GM21529 (cell line): ENCODE measurements at regions not wholly inside any gene's neighbourhood (a gene's known extent, or its start where the extent isn't known, plus 50 kb on each side); places are given as distances from the start of the nearest gene placed in this dataset.
"Not testable (repeated sequence)": the region's sequence is repeated elsewhere in the genome, so short reads cannot be mapped to it uniquely, and the experiment has no call there.

ENCODE experiments used
- ATAC-seq: cut with Tn5 transposase; IDR thresholded peaks from one replicate; pipeline ENCODE4 v1.9.1; 2021; ENCODE audit not compliant: unreplicated experiment

DNA sequence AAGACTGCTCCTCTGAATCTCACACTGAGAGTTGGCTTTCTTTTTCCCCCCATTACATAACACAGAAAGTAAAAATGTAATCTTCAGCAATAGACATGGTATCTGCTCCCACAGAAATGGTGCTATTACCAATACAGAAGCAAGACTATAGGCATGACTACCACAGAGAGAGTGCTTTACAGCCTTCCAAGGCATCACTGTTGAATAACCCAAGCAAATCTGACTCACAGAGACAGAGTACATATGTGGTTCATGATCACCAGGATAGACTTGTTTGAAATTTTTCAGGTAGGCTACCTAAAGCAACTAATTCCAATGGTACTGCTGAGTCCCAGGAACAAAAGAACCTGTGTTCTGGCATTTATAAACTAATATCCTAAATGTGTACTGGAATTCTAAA is 1373.4 kb upstream of the C9orf72 start:
- ATAC-seq, result no peak

DNA sequence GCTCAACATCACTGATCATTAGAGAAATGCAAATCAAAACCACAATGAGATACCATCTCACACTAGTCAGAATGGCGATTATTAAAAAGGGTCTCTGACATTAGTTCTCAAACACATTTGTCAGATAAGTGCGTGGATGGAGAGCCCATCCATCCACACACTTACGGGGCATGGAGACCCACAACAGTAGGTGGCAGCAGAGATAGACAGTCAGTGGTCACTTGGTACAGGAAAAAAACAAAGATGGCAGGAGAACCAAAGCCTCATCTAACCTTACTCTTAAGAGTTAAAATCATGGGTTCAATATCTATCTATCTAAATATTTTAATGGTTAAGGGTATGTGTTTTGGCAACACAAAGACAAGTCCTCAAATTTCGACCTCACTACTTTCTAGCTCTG is 1378.7 kb upstream of the C9orf72 start:
- no peak for ATAC-seq

DNA sequence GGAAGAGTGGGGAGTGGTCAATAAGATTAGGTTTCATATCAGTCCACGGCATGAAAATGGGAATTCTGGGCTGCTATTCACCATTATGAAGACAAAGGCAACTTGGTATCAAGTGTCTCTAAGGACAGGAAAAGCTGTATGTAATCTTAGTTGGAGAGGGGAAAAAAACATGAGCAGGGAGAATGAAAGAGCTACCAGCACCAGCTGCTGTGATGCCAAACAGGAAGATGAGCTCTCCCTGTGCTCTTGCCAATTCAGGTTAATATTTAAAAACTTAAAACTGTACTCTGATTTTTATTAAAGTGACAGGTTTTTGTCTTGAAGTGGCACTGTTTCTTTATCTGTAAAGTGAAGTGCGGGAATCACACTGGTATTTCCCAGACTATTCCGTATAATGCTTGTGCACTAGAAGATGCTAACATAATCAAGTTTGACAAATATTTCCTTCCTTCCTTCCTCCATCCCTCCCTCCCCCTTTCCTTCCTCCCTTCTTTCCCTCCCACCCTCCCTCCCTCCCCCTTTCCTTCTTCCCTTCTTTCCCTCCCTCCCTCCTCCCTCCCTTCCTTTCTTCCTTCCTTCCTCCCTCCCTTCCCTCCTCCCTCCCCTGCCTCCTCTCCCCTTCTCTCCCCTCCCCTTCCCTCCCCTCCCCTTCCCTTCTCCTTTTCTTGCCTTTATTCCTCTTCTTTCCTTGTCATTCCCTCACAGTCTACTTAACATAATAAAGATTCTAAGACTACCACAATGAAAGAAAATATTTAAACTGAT is 1383.0 kb upstream of the C9orf72 start:
- ATAC-seq, result no peak

DNA sequence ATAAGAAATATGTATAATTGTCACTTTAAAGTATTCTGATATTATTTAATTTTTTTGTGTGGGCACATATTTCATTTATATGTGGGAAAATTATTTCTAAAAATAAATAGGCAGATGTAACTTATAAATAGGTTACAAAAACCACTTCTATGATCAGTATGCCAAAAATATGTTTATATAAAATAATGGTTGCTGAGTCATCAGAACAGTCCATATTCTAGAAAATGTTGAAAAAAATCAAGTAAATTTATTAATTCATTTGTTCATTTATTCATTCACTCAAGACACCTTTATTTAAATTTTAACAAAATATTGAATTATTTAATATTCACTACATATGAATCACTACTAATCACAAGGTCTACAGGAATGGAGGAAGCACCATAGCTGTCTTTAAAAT is 1387.3 kb upstream of the C9orf72 start:
- ATAC-seq, result no peak

DNA sequence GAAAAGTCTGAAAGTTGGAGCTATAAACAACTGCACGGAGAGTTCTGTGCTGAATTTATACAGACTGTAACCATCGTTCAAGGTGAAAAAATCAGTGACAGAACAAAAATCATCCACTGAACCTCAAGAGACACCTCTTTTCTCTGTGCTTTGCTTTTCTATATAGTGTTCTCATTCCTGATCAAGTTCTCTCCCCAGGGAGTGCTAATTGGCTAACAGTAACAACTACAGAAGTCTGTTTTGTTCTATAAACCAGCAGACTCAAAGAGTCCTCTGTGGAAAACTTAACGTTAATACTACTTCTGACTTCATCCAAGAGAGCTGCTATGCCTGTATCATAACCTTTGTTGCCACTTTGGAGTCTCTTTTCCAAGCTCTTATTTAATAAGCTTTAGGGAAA is 1388.3 kb upstream of the C9orf72 start:
- ATAC-seq, result no peak

DNA sequence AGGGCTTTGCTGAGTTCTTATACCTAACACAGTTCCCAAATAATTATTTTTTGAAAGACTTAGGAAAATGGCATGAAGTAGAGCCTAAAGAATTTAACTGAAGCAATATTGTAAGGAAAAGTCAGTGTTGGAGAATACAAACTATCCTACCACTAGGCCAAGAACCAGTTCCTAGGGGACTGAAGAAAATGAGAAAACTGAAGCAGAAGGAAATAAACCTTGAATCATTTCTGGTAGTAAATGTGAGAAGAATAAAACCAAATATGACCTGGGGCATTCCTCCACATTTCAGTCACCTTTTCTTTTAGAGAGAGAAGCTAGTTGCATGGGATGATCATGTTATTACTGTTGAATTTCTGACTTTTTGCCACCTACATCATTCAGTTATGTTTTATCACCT is 1393.9 kb upstream of the C9orf72 start:
- ATAC-seq, result no peak

DNA sequence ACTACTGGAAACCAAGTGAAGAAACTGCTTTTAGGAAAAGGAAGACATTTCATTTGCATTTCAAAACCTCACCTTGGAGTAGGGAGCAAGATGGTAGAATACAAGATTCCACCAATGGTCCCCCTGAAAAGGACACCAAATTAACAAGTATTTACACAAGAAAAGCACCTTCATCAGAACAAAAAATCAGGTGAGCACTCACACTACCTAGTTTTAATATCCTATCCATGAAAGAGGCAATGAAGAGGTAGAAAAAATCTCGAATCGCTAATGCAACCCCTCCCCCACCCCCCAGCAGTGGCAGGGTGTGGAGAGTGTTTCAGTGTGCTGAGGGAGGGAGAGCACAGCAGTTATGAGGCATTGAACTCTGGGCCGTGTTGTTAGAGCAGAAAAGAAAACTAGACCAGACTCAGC is 1397.0 kb upstream of the C9orf72 start:
- no peak for ATAC-seq

DNA sequence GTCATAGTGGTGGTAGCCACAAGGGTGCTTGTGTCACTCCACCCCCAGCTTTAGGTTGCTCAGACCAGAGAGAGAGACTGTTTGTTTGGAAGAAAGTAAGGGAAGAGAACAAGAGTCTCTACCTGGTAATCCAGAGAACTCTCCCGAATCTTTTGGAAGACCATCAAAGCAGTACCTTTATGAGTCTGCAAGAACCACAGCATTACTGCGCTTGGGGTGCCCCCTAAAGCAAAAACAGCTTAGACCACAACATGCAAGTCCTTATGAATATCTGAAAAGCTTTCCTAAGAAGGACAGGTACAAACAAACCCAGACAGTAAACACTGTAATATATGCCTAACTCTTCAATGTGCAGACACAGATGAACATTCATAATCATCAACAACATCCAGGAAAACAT is 1398.6 kb upstream of the C9orf72 start:
- no peak for ATAC-seq

DNA sequence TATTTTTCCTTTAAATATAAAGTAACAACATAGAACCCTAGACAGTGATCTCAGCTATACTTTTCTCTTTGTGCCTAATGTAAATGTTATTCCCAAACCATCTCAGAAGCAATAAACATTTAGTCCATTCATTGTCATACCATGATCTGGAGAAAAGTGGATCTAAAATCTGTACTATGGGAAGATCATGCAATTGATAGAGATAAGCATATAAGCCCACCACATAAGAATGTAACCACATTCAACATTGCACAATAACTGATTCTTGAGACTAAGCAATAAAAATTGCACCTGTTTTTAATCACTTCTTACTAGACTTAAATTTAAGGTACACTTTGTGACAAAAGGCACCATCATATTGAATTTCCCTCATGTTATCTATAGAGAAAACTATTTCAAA is 1403.0 kb upstream of the C9orf72 start:
- no peak for ATAC-seq

DNA sequence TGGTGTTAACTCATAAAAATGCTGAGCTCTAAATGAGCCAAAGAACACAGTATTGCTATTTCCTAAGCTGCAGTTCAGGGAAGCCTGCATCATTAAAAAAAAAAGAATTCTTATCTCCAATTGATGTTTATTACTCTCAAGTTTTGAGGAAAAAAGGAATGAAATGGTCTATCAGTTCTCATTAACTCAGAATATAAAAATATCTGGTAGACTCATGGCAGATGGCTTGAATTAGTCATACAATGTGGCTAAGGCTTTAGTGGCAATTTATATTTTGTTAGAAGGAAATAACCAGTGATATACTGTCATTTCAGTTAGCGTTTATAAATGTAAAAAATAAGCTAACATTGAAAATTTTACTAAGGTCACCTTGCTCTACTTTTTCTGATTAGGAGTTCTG is 1403.4 kb upstream of the C9orf72 start:
- ATAC-seq, result no peak

DNA sequence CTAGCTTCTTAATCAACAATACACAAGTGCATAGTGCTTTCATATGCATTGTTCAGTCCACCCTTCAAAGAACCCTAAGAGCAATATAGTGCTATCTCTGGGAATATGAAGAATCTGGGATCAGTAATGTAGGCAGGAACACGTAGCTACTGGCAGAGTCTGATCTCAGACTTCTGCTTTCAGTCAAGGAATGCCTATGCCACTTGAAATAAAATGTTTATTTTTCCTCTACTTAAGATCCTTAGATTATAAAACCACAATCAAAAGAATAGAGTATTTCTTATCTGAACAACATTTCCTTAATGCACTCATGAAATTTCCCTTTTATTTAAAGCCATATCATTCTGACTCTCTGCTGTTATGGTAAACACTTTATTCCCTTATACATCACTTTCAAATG is 1407.8 kb upstream of the C9orf72 start:
- no peak for ATAC-seq

DNA sequence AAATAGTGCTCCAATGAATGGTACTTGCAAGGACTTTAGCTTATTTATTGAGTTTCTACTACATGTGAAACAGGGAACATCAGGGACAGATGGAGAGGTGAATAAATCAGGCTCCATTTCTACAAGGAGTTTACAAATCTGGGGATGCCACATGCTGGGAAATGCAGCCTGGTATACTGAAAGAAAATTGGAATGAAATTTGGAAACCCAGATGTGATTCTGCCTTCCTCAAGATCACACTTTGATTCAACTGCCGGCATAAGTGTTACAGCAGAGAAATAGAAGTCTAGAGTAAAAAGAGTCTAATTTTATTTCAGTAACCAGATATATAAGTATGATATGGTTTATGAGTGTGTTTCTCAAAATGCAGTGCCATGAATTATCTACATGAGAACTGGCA is 1408.4 kb upstream of the C9orf72 start:
- ATAC-seq, result no peak

DNA sequence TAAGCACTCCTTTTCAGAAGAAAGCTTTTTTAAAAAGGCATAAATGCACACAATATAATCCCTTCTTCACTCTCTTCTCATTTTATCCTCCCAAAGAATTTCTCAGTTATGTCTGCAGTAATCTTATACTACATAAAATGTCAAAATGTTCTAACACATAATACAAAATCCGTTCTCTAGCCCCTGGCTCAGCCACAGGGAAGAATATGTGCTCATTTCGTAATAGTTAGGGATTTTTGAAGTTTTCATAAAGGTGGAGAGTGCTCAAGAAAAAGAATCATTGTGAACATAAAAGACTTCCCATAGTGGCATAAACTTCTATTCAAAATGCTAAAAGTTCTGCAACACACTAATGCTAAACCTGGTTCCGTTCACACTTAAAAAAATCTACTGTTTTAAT is 1410.7 kb upstream of the C9orf72 start:
- no peak for ATAC-seq

DNA sequence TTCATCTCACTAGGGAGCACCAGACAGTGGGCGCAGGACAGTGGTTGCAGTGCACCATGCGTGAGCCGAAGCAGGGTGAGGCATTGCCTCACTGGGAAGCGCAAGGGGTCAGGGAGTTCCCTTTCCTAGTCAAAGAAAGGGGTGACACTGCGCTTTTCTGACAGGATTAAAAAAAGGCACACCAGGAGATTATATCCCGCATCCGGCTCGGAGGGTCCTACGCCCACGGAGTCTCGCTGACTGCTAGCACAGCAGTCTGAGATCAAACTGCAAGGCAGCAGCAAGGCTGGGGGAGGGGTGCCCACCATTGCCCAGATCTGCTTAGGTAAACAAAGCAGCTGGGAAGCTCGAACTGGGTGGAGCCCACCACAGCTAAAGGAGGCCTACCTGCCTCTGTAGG is 1416.7 kb upstream of the C9orf72 start:
- not testable (repeated sequence) for ATAC-seq

DNA sequence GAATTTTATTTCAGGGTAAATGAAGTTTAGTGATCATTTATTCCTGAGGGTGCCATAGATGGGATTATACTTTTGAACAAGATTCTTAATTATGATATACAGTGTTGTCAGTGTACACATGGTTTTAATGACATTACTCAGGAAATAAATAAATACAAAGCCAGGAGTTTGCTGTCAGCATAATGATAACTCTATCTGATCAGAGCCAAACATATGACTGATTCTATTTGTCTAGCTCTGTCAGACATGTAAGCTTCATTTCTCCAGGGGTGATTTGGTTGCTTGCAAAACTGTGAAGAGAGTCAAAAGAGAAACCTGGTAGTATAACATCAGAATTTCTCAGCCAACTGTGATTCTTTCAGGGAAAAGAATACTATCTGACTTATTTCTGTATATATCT is 1425.8 kb upstream of the C9orf72 start:
- no peak for ATAC-seq

DNA sequence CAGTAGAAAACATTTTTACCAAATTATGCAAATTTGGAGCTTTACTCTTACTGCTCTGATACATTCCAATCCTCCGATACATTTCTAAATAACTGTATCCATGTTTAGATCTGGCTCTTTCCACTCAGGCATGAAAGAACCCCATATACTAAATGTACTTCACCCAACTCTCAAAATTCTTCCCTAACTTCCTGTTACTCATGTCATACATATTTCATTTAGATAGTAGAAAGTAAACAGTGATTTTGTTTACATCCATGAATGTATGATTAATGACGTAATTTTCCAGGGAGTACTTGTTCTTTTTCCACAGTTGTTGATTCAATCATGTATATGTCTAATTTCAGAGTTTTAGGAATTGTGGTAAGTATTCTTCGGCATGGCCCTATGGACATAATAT is 1426.5 kb upstream of the C9orf72 start:
- ATAC-seq, result no peak

DNA sequence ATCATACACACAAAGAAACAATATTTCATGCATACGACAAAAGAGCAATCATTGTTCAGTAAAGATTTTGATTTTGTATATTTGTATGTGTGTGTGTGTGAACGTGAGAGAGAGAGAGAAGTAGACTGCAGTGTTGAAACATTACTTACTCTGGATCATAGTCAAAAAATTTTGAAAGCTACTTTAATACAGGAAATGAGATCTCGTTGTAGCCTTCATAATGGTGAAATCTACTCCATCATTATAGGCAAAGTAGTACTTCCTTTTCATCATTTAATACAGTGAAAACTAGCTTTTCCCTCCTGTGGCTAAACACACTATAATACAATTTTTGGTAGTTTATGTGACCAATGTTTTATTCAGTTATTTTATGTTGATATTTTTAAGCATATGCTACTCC is 1427.7 kb upstream of the C9orf72 start:
- ATAC-seq, result no peak

DNA sequence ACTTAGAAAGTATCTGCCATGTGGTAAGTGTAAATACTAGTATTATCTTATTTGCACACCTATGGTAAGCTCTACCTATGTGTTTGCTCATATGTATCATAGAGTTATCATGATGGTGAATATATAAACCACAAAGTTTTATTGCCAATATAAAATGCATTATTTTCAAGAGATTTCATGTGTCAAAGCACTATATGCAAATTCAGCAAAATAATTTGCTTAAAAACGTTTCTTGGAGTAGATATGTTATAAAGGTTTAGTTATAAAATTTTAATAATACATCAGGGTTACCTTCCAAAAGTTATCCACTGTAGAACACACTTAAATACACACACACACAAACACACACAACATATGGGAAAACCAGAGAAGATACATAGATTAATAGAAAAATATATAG is 1431.7 kb upstream of the C9orf72 start:
- ATAC-seq, result no peak

DNA sequence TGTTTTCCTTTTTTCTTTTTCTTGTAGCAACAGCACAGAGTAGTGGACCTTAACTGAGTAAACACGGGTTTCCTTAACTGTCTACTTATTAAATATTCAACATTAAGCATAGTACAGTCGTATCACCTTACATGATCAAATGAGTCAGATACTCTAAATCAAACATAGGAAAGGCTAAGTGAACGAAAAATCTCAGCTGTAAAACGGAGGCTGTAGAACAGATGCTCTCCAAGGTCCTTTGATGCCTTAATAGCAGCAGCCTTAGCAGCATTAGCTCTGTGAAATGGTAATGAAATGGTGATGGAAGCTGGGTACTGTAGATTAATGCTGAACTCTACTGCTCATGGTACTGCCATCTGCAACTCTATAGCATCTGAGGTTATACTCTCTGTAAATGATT is 1433.3 kb upstream of the C9orf72 start:
- no peak for ATAC-seq

DNA sequence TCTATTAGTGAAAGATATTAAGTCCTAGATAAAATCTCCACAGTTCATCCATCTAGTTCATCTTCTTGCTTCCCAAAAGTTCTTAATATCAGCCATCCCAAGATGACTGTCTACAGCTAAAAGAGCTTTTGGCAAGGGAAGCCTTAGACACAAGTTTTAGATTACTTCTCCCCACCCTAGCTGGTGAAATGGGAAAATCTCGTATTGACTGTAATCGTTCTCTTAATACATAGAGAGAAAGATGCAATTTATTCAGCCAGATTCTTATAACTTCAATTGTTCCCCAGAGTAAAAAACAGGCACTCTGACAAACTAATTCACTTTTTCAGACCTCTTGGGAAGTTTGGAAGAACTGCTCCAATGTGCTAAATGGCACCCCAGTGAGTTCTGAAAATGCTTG is 1439.6 kb upstream of the C9orf72 start:
- no peak for ATAC-seq

DNA sequence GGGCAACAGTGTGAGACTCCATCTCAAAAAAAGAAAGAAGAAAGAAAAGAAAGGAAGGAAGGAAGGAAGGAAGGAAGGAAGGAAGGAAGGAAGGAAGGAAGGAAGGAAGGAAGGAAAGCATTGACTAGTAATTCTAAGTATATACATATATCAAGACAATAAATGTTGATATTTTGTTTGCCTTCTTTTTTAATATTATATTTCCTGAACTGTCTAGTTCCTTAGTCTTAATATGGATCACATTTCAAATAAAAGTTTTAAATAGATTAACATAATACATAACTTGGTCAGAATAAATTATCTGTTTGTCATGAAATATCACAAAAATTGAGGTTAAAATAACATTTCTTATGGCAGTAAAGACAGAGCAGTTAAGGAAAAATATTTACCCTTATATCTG is 1448.4 kb upstream of the C9orf72 start:
- ATAC-seq, result no peak

DNA sequence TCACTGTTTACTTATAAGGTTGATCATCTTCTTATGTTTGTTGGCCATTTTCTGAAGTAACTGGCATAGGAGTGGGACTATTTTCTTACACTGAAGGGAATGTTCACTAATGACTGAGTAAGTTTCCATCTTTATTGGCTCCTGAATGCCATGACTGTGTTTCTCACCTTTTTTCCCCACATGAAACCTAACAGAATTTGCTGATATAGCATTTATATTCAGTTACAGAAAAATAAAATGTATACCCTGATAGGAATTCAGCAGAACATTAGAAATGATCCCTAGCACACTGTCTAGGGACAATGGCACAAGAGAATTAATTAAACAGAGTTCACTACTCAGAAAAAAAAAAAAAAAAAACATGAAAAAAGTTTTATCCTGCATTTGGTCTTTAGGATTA is 1465.1 kb upstream of the C9orf72 start:
- ATAC-seq, result no peak

DNA sequence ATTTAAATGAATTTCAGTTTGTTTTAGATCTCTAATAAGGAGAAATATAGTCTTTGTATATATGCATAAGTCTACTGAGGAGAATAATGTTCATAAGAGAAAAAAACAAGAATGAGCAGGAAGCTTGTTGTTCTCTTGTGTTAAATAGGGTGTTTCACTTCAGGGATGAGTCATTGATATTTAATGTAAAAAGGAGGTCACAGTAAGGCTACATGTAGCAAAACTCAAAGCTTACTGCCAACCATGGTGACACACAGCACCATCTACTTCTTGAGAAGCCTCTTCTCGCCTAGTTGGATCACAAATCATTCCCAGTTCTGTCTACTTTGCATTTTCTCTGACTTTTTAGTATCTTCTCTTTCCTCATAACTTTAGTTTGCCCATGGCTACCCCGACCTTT is 1466.0 kb upstream of the C9orf72 start:
- no peak for ATAC-seq
